Right atrium auricular region (tissue), 2 donors: ENCODE measurements at regions not wholly inside any gene's neighbourhood (a gene's known extent, or its start where the extent isn't known, plus 50 kb on each side); places are given as distances from the start of the nearest gene placed in this dataset.

ENCODE experiments used
- DNase-seq: peaks from one replicate; pipeline ENCODE4 v3.0.0-alpha.2; 2019; ENCODE audit warnings: low spot score
- H3K27ac ChIP-seq, 2 donors: fragments of 200-600 bp; sonication (generic); 1 replicate in 1 of 2; 2 replicates in 1 of 2; pipeline ENCODE4 v1.5.1; 2016 to 2019
- H3K27me3 ChIP-seq, 2 donors: fragments of 200-600 bp; sonication (generic); one replicate each; pipeline versions ENCODE4 v1.5.1 to v1.6.0; 2017 to 2019
- H3K36me3 ChIP-seq: fragments of 200-600 bp; sonication (generic); one replicate; pipeline ENCODE4 v1.5.1; 2016
- H3K4me1 ChIP-seq, 2 donors: fragments of 200-600 bp; sonication (generic); one replicate each; pipeline versions ENCODE4 v1.5.1 to v1.6.0; 2017 to 2019
- H3K4me3 ChIP-seq, 2 donors: fragments of 200-600 bp; sonication (generic); 1 replicate in 1 of 2; 2 replicates in 1 of 2; pipeline ENCODE4 v1.5.1; 2017 to 2019; ENCODE audit warnings: mild to moderate bottlenecking in 1 of 2, moderate library complexity in 1 of 2
- H3K9me3 ChIP-seq, 2 donors: fragments of 200-600 bp; sonication (generic); one replicate each; pipeline ENCODE4 v1.5.1; 2019
- TF ChIP-seq, protein P1 (sequence below), 2 donors: fragments of 200-600 bp; sonication (generic); IDR thresholded peaks; one replicate each; pipeline ENCODE4 v1.5.1; 2019; ENCODE audit warnings: antibody characterized with exemption in 2 of 2

DNA sequence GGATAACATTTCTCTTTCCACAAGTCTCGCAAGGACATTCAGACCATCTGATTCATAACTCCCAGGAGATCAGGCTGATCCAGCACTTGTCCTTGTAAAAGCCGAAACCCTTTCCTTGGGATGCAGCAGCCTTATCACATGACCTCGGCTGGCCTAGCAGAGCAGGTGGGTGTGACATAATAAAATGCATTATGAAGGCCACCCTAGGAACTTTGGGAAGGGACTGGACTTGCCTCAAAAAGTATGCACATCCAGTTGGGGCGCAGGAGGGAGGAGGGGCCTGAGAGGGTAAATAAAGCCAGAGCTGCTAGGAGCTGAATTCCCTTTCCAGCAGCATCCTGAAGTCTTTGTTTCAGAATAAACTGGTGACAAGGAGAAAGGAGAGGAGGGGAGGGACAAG lies 260.8 kb downstream of the SNX13 start:
- no peaks in the 10 kb centered on the region for H3K36me3 ChIP-seq
- H3K9me3 ChIP-seq: no peaks in the 10 kb centered on the region
- TF ChIP-seq, protein P1, sequence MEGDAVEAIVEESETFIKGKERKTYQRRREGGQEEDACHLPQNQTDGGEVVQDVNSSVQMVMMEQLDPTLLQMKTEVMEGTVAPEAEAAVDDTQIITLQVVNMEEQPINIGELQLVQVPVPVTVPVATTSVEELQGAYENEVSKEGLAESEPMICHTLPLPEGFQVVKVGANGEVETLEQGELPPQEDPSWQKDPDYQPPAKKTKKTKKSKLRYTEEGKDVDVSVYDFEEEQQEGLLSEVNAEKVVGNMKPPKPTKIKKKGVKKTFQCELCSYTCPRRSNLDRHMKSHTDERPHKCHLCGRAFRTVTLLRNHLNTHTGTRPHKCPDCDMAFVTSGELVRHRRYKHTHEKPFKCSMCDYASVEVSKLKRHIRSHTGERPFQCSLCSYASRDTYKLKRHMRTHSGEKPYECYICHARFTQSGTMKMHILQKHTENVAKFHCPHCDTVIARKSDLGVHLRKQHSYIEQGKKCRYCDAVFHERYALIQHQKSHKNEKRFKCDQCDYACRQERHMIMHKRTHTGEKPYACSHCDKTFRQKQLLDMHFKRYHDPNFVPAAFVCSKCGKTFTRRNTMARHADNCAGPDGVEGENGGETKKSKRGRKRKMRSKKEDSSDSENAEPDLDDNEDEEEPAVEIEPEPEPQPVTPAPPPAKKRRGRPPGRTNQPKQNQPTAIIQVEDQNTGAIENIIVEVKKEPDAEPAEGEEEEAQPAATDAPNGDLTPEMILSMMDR (IDR thresholded peaks at IDR 0.05): no peak
- peaks cover 0 to 10% of the 10 kb centered on the region in 2 donors for H3K4me1 ChIP-seq
- H3K27ac ChIP-seq: peak overlapping the region in 1 of 2 donors; percentile 2
- DNase-seq: peak; percentile 64
- H3K27me3 ChIP-seq: no peaks in the 10 kb centered on the region
- H3K4me3 ChIP-seq: no peak overlapping the region

DNA sequence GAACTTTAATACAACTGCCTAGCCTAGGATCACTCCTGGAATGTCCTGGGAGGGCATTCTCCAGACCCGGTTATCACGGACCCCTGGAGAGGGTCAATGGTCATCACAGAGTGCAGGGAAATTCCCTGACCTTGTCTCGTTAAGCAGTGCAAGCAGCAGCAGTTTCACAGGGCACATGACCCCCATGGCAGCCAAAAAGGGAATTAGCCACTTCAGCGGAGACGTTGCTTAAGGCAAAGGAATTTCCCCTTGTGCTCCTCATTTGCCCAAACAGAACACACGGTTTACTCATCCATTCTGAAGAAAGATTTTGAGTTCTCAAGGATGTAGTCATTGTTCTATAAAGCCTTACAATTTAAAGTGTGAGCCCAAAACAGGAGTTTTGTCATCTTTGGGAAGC lies 260.3 kb downstream of the SNX13 start:
- peak; percentile 76 for DNase-seq
- no peaks in the 10 kb centered on the region for H3K36me3 ChIP-seq
- peaks cover 0 to 10% of the 10 kb centered on the region in 2 donors for H3K4me1 ChIP-seq
- H3K27me3 ChIP-seq: no peaks in the 10 kb centered on the region
- no peaks in the 10 kb centered on the region for H3K9me3 ChIP-seq
- TF ChIP-seq, protein P1 (IDR thresholded peaks at IDR 0.05): no peak
- H3K27ac ChIP-seq: peak overlapping the region in 1 of 2 donors; percentile 2
- H3K4me3 ChIP-seq: no peak overlapping the region

DNA sequence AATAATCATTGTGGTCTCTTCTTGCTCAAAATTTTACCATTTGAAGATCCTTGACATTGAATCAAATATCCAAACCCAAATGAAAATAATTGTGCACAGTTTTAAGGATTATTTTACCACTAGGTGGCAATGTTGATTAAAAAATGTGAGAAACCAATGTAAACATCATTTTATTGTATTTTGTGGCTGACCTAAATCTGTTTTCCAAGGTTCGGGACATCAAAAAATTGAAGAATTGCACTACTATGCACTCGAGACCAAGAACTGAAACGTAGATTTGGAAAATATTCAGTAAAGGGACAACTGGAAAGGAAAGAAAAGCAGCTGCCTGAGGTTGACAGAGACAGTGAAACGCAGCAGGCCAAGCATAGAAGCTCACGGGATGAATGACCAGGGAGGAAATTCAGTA lies 259.3 kb downstream of the SNX13 start:
- Histone ChIP-seq H3K9me3 (no peaks in the 10 kb centered on the region), H3K36me3 (no peaks in the 10 kb centered on the region), H3K27ac (no peak overlapping the region), H3K4me1 (peaks cover 0 to 10% of the 10 kb centered on the region in 2 donors), H3K27me3 (no peaks in the 10 kb centered on the region), H3K4me3 (no peak overlapping the region)
- no peak for DNase-seq
- TF ChIP-seq, protein P1 (IDR thresholded peaks at IDR 0.05): peak; percentile 48 to 75

DNA sequence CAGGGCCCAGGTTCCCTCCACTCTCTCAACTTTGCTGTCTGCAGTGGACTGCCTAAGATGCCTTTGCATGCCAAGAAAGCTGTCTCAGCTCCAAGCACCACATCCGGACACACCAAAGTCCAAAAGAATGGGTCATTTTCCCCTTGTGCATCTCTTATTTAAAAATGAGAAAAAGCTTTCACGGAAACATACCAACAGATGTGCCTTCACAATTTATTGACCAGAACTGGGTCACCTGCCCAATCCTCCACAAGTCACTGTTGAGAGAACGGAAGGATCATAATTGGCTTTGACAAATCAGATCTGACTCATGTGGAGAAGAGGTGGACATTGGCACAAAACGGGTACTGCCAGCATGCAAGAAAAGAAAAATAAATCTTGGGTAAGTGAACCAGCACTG lies 258.3 kb downstream of the SNX13 start:
- no peak overlapping the region for H3K4me3 ChIP-seq
- no peak overlapping the region for H3K27ac ChIP-seq
- DNase-seq: no peak
- no peaks in the 10 kb centered on the region for H3K36me3 ChIP-seq
- H3K27me3 ChIP-seq: no peaks in the 10 kb centered on the region
- H3K9me3 ChIP-seq: no peaks in the 10 kb centered on the region
- TF ChIP-seq, protein P1 (IDR thresholded peaks at IDR 0.05): no peak
- H3K4me1 ChIP-seq: peaks cover 0 to 10% of the 10 kb centered on the region in 2 donors

DNA sequence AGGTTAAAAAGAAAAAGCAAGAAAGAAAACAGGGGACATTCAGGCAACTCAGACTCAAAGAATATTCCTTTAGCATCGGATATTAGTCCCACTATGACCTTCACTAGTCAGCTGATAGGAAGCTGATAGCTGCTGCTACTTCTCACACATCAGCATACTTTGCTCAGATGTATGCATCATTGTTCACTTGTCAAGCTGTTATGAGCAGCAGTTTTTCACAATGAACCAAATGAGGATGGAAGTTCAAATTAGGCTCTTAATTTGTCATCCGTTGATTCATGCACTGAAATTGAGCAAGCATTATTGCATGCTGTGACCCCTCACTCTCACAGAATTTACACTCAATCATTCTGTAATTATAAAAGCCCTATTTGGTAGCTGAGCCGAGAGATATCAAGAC lies 257.7 kb downstream of the SNX13 start:
- no peak for DNase-seq
- no peaks in the 10 kb centered on the region for H3K9me3 ChIP-seq
- TF ChIP-seq, protein P1 (IDR thresholded peaks at IDR 0.05): no peak

DNA sequence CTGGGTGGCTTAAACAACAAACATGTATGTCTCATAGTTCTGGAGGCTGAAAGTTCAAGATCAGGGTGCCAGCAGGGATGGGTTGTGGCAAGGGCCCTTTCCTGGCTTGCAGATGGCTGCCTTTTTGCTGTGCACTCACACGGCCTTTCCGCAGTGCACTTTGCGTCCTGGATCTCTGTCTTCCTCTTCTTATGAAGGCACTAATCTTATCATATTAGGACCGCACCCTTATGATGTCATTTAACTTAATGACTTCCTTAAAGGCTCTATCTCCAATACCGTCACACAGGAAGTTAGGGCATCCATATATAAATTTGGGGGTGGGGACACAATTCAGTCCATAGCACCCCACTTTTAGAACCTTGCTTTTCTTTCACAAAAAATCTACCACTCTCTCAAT lies 255.2 kb downstream of the SNX13 start:
- no peak overlapping the region for H3K27ac ChIP-seq
- TF ChIP-seq, protein P1 (IDR thresholded peaks at IDR 0.05): no peak
- H3K27me3 ChIP-seq: no peaks in the 10 kb centered on the region
- no peaks in the 10 kb centered on the region for H3K36me3 ChIP-seq
- no peak overlapping the region for H3K4me3 ChIP-seq
- H3K9me3 ChIP-seq: no peaks in the 10 kb centered on the region
- DNase-seq: no peak
- H3K4me1 ChIP-seq: peaks cover 0 to 2% of the 10 kb centered on the region in 2 donors

More for the DNA sequence above, 257.7 kb downstream of the SNX13 start:
- Histone ChIP-seq H3K27me3 (no peaks in the 10 kb centered on the region), H3K27ac (no peak overlapping the region), H3K4me1 (peaks cover 0 to 10% of the 10 kb centered on the region in 2 donors), H3K36me3 (no peaks in the 10 kb centered on the region), H3K4me3 (no peak overlapping the region)
